GM12874 (cell line): ENCODE measurements at regions not wholly inside any gene's neighbourhood (a gene's known extent, or its start where the extent isn't known, plus 50 kb on each side); places are given as distances from the start of the nearest gene placed in this dataset.

Experiments used
- CTCF ChIP-seq: IDR thresholded peaks from 2 replicates; pipeline ENCODE4 v1.5.1; 2011; ENCODE audit warnings: low read depth, mild to moderate bottlenecking, control low read depth, low read length, moderate library complexity; ENCODE audit not compliant: insufficient read depth

GRCh38 chr3:166489826-166490225 is 652.6 kb upstream of the BCHE start:
- TF ChIP-seq CTCF = no peak

- no peak for TF ChIP-seq CTCF
Measured at GRCh38 chr3:166488977-166489672, 651.9 kb upstream of the BCHE start.

- no peak for TF ChIP-seq CTCF
Measured at GRCh38 chr3:166484470-166484869, 647.2 kb upstream of the BCHE start.

- TF ChIP-seq CTCF = no peak
Measured at GRCh38 chr3:166481340-166481739, 644.1 kb upstream of the BCHE start.

- TF ChIP-seq CTCF = no peak
Measured at GRCh38 chr3:166478356-166478755, 641.1 kb upstream of the BCHE start.

GRCh38 chr3:166473501-166473900 is 636.3 kb upstream of the BCHE start:
- TF ChIP-seq CTCF = no peak

- TF ChIP-seq CTCF = no peak
Measured at GRCh38 chr3:166472015-166472414, 634.8 kb upstream of the BCHE start.
